Cardiac fibroblast (primary cell): ENCODE measurements at regions not wholly inside any gene's neighbourhood (a gene's known extent, or its start where the extent isn't known, plus 50 kb on each side); places are given as distances from the start of the nearest gene placed in this dataset.

Experiments used
- DNase-seq, 2 donors: peaks; one replicate each; pipeline versions ENCODE4 v3.0.0 to v3.0.0-alpha.2; 2010; ENCODE audit warnings: low read depth in 2 of 2
- H3K4me3 ChIP-seq, 2 donors: replicated peaks in 1 of 2; 1 replicate in 1 of 2; 2 replicates in 1 of 2; pipeline ENCODE4 v1.5.1; 2011; ENCODE audit warnings: low read depth in 2 of 2, low read length in 2 of 2, mild to moderate bottlenecking in 2 of 2, moderate library complexity in 1 of 2
- TF ChIP-seq, protein P1 (sequence below): IDR thresholded peaks from one replicate; pipeline ENCODE4 v1.5.1; 2011; ENCODE audit warnings: low read depth, mild to moderate bottlenecking, low read length, inconsistent platforms

GRCh38 chr7:153415632-153416031, 636.6 kb upstream of the DPP6 start:
- no peak overlapping the region for H3K4me3 ChIP-seq
- no peak for DNase-seq
- TF ChIP-seq, protein P1, sequence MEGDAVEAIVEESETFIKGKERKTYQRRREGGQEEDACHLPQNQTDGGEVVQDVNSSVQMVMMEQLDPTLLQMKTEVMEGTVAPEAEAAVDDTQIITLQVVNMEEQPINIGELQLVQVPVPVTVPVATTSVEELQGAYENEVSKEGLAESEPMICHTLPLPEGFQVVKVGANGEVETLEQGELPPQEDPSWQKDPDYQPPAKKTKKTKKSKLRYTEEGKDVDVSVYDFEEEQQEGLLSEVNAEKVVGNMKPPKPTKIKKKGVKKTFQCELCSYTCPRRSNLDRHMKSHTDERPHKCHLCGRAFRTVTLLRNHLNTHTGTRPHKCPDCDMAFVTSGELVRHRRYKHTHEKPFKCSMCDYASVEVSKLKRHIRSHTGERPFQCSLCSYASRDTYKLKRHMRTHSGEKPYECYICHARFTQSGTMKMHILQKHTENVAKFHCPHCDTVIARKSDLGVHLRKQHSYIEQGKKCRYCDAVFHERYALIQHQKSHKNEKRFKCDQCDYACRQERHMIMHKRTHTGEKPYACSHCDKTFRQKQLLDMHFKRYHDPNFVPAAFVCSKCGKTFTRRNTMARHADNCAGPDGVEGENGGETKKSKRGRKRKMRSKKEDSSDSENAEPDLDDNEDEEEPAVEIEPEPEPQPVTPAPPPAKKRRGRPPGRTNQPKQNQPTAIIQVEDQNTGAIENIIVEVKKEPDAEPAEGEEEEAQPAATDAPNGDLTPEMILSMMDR: no peak

- TF ChIP-seq, protein P1: no peak
- H3K4me3 ChIP-seq: no peak overlapping the region
These were observed 629.6 kb upstream of the DPP6 start for GRCh38 chr7:153422291-153423209.

DNA sequence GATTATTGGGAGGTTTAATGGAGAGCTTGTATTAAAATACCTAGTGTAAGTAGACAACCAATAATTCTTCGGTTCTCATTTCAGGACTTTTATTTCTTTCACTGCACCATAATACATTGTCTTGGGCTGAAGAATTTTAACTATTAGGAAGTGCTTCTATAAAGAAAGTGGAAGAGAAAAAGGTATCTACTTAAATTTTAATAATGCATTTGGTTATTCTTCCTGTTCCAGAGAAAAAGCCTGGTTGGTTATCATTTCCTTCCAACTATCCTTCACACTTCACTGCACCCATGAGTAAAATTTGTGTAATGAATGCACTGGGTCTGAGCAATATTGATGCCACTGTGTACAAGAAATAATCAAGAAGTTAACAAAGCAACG, 629.0 kb upstream of the DPP6 start:
- TF ChIP-seq, protein P1: no peak
- H3K4me3 ChIP-seq: no peak overlapping the region
- no peak for DNase-seq

More at GRCh38 chr7:153422291-153423209, 629.6 kb upstream of the DPP6 start:
- DNase-seq: no peak

GRCh38 chr7:153430931-153431330, 621.3 kb upstream of the DPP6 start:
- H3K4me3 ChIP-seq: no peak overlapping the region
- no peak for DNase-seq
- TF ChIP-seq, protein P1: no peak

DNA sequence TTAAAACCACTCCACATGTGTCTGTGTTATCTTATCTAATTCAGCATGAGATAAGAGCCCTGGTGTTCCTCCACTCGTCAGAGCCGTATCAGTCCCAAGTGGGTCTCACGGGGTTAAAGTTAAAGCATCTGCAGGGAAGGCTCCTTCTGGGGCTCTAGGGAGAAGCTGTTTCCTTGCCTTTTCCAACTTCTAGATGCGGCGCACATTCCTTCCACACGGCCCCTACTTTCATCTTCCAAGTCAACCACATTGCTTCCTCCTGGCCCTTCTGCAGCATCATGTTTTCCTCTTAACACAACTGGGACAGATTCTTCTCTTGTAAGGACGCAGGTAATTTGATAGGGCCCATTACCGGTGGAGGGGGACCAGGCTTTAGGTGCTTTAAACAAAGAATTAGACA, 620.1 kb upstream of the DPP6 start:
- DNase-seq: no peak
- TF ChIP-seq, protein P1: no peak
- H3K4me3 ChIP-seq: no peak overlapping the region

DNA sequence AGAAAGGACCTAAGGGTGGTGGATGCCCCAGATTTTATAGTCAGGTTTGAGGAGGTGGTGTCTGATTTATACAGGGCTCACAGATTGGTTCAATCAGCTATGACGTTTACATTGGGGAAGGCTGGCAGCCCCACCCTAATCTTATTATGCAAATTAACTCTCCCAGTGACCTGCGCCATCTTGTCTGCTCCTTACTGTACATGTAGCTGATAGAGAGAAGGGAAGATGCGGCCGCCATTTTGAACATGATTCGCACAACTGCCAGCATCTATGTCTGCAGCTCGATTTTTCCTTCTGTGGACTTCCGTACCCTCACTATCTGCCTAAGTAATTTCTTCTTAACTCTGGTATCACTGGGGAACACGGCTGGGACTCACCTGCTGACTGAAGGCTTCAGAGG, 619.0 kb upstream of the DPP6 start:
- H3K4me3 ChIP-seq: no peak overlapping the region
- TF ChIP-seq, protein P1: no peak
- DNase-seq: no peak
